ENCODE measurements at regions not wholly inside any gene's neighbourhood (a gene's known extent, or its start where the extent isn't known, plus 50 kb on each side); places are given as distances from the start of the nearest gene placed in this dataset.
A peak's percentile ranks its signal among the peaks of the same experiment; 100 is the strongest.

DNA sequence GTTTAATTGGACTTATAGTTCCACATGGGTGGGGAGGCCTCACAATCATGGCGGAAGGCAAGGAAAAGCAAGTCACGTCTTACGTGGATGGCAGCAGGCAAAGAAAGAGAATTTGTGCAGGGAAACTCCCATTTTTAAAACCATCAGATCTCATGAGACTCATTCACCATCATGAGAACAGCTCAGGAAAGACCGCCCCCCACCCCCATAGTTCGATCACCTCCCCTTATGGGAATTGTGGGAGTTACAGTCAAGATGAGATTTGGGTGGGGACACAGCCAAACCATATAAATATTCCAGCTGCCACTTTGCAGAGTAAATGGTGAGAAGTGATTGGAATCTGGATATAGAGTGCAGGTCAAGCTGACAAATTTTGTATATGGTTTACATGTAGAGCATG lies 187.4 kb downstream of the ARL4C start:
- H3K4me3 ChIP-seq (ENCODE audit: low read depth, poor library complexity, severe bottlenecking), result no peak overlapping the region
- DNase-seq (ENCODE audit: low spot score in 2 of 2), result peak in 1 of 2 donors; percentile 76
- TF ChIP-seq, protein P1, sequence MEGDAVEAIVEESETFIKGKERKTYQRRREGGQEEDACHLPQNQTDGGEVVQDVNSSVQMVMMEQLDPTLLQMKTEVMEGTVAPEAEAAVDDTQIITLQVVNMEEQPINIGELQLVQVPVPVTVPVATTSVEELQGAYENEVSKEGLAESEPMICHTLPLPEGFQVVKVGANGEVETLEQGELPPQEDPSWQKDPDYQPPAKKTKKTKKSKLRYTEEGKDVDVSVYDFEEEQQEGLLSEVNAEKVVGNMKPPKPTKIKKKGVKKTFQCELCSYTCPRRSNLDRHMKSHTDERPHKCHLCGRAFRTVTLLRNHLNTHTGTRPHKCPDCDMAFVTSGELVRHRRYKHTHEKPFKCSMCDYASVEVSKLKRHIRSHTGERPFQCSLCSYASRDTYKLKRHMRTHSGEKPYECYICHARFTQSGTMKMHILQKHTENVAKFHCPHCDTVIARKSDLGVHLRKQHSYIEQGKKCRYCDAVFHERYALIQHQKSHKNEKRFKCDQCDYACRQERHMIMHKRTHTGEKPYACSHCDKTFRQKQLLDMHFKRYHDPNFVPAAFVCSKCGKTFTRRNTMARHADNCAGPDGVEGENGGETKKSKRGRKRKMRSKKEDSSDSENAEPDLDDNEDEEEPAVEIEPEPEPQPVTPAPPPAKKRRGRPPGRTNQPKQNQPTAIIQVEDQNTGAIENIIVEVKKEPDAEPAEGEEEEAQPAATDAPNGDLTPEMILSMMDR (IDR thresholded peaks at IDR 0.05), result no peak
- TF ChIP-seq POLR2A (IDR thresholded peaks at IDR 0.05), result no peak
- intact Hi-C loops (cut with DNase I; ENCODE audit: low total_unique reads), result no loop called here
- 91 to 92% methylated on average over 5 of the region's 5 CpGs for WGBS, 2 donors

DNA sequence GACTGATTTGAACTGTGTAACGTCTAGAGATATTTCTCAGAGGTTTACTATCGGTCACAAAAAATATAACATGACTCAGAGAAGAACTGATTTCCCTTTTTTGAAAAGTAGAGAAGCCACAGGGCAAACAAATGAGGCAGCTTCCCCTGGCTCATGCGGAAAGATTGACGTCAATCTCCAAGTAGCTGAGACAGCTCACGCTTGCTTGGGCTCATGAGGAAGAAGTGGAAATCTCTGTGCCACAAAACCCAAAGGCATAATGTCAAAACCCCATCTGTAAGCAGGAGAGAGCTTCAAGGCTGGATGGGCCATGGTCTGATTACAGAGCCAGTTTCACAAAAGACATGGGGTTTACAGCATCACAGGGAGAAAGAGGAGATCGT lies 188.1 kb downstream of the ARL4C start:
- WGBS, 2 donors, result 35 to 56% methylated on average over 6 of the region's 6 CpGs
- H3K4me3 ChIP-seq (ENCODE audit: low read depth, poor library complexity, severe bottlenecking), result no peak overlapping the region
- TF ChIP-seq, protein P1 (IDR thresholded peaks at IDR 0.05), result no peak
- TF ChIP-seq POLR2A (IDR thresholded peaks at IDR 0.05), result no peak
- peak; percentile 74 to 86 for DNase-seq (ENCODE audit: low spot score in 2 of 2)
- intact Hi-C loops (cut with DNase I; ENCODE audit: low total_unique reads), result no loop called here

DNA sequence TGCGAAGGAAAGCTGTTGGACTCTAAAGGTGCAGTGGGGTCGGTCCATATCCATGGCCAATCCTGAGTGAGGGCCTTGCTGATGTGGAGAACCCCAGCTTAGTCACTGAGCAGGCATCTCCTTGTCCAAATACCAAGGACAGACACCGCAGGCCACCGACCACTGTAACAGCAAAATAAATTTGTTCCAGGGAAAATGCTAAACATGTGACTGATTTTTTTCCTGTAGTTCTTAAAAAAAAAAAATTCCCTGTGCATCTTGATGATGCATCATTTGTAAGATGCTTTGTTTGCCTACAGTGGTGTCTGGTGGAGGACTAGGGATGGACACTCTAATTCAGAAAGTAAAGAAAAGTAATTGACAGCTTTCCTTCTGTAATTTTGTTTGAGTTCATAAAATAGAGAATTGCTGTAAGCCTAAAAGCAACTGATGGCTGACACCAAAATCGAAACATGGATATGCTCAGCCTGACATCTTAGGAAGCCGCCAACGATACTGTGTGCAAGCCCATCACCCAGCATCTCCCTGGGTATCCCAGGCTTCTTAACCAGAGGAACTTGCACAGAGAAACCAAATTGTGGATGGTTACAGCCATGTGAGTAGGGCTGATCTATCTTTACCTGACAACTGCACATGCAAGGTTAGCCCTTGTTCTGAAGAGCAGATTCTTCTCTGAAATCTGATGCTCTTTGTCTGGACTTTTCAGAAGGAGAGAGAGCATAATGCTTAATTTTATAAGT lies 188.6 kb downstream of the ARL4C start:
- WGBS, 2 donors, result 88 to 93% methylated on average over 7 of the region's 7 CpGs
- intact Hi-C loops (cut with DNase I; ENCODE audit: low total_unique reads), result no loop called here
- no peak overlapping the region for H3K4me3 ChIP-seq (ENCODE audit: low read depth, poor library complexity, severe bottlenecking)
- DNase-seq (ENCODE audit: low spot score in 2 of 2), result peak in 1 of 2 donors; percentile 13
- TF ChIP-seq, protein P1 (IDR thresholded peaks at IDR 0.05), result no peak

DNA sequence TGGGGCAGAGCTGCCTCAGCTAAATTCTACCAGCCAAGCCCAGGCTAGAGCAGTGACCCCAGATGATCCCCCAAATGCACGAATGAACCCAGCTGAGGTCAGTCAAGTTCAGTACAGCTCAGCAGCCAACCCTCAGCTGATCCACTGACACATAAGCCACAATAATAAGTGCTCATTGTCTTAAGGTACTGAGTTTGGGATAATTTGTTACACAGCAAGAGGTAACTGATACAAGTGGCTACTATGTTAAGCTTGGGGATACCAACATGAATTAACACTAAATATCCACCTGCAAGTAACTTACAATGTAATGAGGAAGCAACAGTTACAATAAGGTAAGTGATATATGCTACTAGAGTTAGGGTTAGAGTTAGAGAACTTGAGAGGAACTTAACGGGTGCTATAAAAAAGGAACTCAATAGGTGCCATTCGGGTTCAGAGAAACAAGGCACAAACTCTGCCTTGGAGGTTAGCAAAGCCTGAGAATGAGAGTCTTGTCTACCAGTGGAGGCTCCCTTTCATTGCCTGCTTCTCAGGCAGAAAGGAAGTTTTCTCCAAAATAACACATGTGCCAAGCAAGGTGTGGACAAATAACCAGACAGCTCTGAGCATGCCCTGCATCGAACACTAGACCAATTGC lies 189.4 kb downstream of the ARL4C start:
- WGBS, 2 donors, result 78 to 84% methylated on average over 4 of the region's 4 CpGs
- TF ChIP-seq POLR2A (IDR thresholded peaks at IDR 0.05), result no peak
- TF ChIP-seq, protein P1 (IDR thresholded peaks at IDR 0.05), result no peak
- DNase-seq (ENCODE audit: low spot score in 2 of 2), result peak in 1 of 2 donors; percentile 46
- no peak overlapping the region for H3K4me3 ChIP-seq (ENCODE audit: low read depth, poor library complexity, severe bottlenecking)
- intact Hi-C loops (cut with DNase I; ENCODE audit: low total_unique reads), result no loop called here

DNA sequence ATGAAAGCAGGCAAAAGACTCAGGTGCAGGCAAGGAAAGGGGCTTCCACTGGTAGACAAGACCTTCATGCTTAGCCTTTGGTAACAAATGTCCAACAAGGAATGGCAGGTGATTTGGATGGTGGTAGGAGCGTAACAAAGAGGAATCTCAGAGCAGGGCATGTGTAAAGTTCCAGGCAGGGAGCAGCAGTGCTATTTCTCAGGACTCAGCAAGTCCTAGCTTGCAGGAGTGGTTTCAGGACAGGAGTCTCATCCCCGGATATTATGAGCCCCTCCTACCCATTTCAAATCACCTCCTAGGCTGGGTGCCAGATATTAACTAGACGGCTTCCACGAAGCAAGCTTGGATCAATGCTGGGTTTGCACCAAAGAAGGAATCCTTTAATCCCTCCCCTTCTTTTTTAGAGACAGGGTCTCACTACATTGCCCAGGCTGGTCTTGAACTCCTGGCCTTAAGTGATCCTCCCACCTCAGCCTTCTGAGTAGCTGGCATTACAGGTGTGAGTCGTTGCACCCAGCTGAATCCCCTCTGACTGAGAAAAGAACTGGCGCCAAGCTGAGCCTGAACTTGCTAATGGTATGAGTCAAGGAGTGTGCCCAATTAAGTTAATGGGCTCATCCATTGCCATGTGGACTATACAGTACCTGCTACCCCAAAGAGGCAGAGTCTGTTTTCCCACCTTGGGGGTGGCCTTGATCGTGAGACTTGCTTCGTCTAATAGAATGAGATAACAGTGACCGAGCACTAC lies 190.3 kb downstream of the ARL4C start:
- TF ChIP-seq, protein P1 (IDR thresholded peaks at IDR 0.05), result no peak
- TF ChIP-seq POLR2A (IDR thresholded peaks at IDR 0.05), result no peak
- intact Hi-C loops (cut with DNase I; ENCODE audit: low total_unique reads), result no loop called here
- 66 to 70% methylated on average over 9 of the region's 9 CpGs for WGBS, 2 donors
- peak in 1 of 2 donors; percentile 54 for DNase-seq (ENCODE audit: low spot score in 2 of 2)
- no peak overlapping the region for H3K4me3 ChIP-seq (ENCODE audit: low read depth, poor library complexity, severe bottlenecking)

Measured in lower leg skin (tissue), 4 donors.